ENCODE measurements at regions not wholly inside any gene's neighbourhood (a gene's known extent, or its start where the extent isn't known, plus 50 kb on each side); places are given as distances from the start of the nearest gene placed in this dataset.

DNA sequence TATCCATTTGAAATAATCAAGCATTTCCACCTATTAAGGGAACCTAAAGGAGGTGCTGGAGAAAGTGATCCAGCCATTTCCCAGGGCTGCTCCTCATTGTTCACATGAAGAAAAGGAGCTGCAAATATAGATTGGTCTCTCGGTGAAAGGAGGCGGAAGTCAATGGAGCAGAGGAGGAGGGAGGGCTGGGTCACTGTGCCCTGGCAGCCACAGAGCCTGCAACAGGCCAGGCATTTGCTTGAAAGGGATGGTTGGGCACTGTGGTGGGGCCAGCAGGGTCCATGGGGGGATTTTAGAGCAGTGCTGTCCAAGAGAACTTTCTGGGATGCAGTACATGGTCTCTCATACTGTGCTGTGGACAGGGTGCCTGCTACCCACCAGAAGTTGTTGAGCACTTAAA, 173.2 kb downstream of the CYLD start:
- Histone ChIP-seq H3K27ac (ENCODE audit: low read length) (no peak overlapping the region), H3K9me2 (replicated peaks; ENCODE audit: insufficient read depth, low read length) (no peaks in the 10 kb centered on the region), H3K4me2 (ENCODE audit: low read depth, low read length) (no peak overlapping the region), H3K27me3 (replicated peaks; ENCODE audit: insufficient read depth, low read length) (no peaks in the 10 kb centered on the region), H4K20me1 (ENCODE audit: insufficient read depth, low read length) (no peaks in the 10 kb centered on the region), H3F3A (ENCODE audit: insufficient read depth, low read length) (no peaks in the 10 kb centered on the region), H3K4me3 (ENCODE audit: low read length) (no peak overlapping the region), H3K9me3 (replicated peaks; ENCODE audit: insufficient read depth, low read length) (no peaks in the 10 kb centered on the region), H3K9ac (ENCODE audit: low read length) (no peak overlapping the region), H3K4me1 (ENCODE audit: low read length) (no peaks in the 10 kb centered on the region), H3K36me3 (replicated peaks; ENCODE audit: insufficient read depth, low read length) (no peaks in the 10 kb centered on the region), H2AFZ (ENCODE audit: low read length) (no peak overlapping the region), H3K79me2 (ENCODE audit: low read length) (no peaks in the 10 kb centered on the region)
- TF ChIP-seq, protein P1, sequence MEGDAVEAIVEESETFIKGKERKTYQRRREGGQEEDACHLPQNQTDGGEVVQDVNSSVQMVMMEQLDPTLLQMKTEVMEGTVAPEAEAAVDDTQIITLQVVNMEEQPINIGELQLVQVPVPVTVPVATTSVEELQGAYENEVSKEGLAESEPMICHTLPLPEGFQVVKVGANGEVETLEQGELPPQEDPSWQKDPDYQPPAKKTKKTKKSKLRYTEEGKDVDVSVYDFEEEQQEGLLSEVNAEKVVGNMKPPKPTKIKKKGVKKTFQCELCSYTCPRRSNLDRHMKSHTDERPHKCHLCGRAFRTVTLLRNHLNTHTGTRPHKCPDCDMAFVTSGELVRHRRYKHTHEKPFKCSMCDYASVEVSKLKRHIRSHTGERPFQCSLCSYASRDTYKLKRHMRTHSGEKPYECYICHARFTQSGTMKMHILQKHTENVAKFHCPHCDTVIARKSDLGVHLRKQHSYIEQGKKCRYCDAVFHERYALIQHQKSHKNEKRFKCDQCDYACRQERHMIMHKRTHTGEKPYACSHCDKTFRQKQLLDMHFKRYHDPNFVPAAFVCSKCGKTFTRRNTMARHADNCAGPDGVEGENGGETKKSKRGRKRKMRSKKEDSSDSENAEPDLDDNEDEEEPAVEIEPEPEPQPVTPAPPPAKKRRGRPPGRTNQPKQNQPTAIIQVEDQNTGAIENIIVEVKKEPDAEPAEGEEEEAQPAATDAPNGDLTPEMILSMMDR (IDR thresholded peaks at IDR 0.05; ENCODE audit: low read length), result no peak
- no peak for TF ChIP-seq EZH2phosphoT487 (IDR thresholded peaks at IDR 0.05; ENCODE audit: low read length)
- DNase-seq, result no peak

DNA sequence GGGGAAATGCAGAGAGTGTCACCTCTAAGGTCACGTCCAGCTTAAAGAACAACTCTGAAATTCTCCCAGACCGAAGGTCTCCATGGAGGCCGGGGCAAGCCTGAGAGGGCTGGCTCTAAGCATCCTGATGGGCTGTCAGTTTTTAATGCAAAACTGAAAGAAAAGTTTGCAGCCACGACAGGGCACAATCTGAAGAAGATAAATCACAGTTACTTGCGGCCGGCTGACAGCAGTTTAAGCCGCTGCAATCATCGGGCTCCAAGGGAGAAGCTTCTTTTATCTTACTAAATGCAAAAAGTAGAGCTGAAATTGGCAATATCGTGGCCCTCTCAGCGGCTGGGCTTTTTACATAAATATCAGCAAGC, 168.8 kb downstream of the CYLD start:
- no peak for DNase-seq
- no peaks in the 10 kb centered on the region for H3F3A ChIP-seq (ENCODE audit: insufficient read depth, low read length)
- no peaks in the 10 kb centered on the region for H3K36me3 ChIP-seq (replicated peaks; ENCODE audit: insufficient read depth, low read length)
- H3K9me3 ChIP-seq (replicated peaks; ENCODE audit: insufficient read depth, low read length), result no peaks in the 10 kb centered on the region
- no peaks in the 10 kb centered on the region for H3K27me3 ChIP-seq (replicated peaks; ENCODE audit: insufficient read depth, low read length)
- no peak overlapping the region for H3K9ac ChIP-seq (ENCODE audit: low read length)
- no peak overlapping the region for H3K4me3 ChIP-seq (ENCODE audit: low read length)
- no peaks in the 10 kb centered on the region for H3K79me2 ChIP-seq (ENCODE audit: low read length)
- no peak overlapping the region for H2AFZ ChIP-seq (ENCODE audit: low read length)
- H4K20me1 ChIP-seq (ENCODE audit: insufficient read depth, low read length), result no peaks in the 10 kb centered on the region
- no peak overlapping the region for H3K27ac ChIP-seq (ENCODE audit: low read length)
- H3K4me1 ChIP-seq (ENCODE audit: low read length), result peaks cover 6% of the 10 kb centered on the region; the same call in 1 of the 2 replicates
- H3K9me2 ChIP-seq (replicated peaks; ENCODE audit: insufficient read depth, low read length), result no peaks in the 10 kb centered on the region
- H3K4me2 ChIP-seq (ENCODE audit: low read depth, low read length), result no peak overlapping the region
- TF ChIP-seq EZH2phosphoT487 (IDR thresholded peaks at IDR 0.05; ENCODE audit: low read length) (no peak), EZH2 (optimal IDR thresholded peaks at IDR 0.05; ENCODE audit: low read depth, low read length) (no peak)
- TF ChIP-seq, protein P1 (IDR thresholded peaks at IDR 0.05; ENCODE audit: low read length), result no peak

DNA sequence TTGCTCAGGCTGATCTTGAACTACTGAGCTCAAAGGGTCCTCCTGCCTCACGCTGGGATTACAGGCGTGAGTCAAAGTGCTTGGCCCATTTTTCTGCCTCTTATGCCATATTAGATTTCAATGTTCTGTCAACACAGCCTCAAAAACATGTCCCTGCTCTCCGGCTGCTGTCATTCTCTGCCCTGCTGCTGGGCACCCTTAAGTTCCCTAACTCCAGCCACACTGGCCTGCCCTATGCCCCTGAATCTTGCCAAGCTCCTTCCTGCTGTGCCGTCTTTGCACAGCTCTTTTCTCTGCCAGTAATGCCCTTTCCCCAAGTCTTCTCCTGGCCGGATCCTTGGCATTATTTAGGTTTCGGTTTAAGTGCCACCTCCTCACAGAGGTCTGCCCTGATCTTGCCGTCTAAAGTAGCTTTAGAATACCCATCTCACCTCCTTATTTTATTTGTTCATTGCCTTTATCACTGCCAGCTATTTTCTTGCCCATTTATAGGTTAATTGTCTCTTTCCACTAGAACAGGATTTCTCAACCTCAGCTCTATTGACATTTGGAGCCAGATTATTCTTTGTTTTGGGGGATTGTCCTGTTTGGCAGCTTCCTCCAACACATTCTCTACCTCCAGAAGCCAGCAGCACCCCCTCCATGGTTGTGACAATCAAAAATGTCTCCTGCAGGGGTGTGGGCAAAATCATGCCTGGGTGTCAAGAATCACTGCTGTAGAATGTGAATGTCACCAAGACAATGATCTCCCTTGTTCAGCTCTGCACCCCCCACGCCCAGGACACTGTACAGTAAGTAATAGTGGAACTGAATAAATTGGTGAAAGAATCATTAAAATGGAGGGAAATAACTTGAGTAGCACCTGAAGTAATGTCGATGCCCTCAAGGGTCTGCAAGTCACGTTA, 168.2 kb downstream of the CYLD start:
- no peaks in the 10 kb centered on the region for H3K79me2 ChIP-seq (ENCODE audit: low read length)
- H3K27me3 ChIP-seq (replicated peaks; ENCODE audit: insufficient read depth, low read length), result no peaks in the 10 kb centered on the region
- DNase-seq, result no peak
- no peak overlapping the region for H3K9ac ChIP-seq (ENCODE audit: low read length)
- H3K4me3 ChIP-seq (ENCODE audit: low read length), result no peak overlapping the region
- H2AFZ ChIP-seq (ENCODE audit: low read length), result no peak overlapping the region
- H3K36me3 ChIP-seq (replicated peaks; ENCODE audit: insufficient read depth, low read length), result no peaks in the 10 kb centered on the region
- H3K4me1 ChIP-seq (ENCODE audit: low read length), result peaks cover 6% of the 10 kb centered on the region; the same call in 1 of the 2 replicates
- H3F3A ChIP-seq (ENCODE audit: insufficient read depth, low read length), result no peaks in the 10 kb centered on the region
- no peaks in the 10 kb centered on the region for H4K20me1 ChIP-seq (ENCODE audit: insufficient read depth, low read length)
- H3K4me2 ChIP-seq (ENCODE audit: low read depth, low read length), result no peak overlapping the region
- TF ChIP-seq EZH2 (optimal IDR thresholded peaks at IDR 0.05; ENCODE audit: low read depth, low read length) (no peak), EZH2phosphoT487 (IDR thresholded peaks at IDR 0.05; ENCODE audit: low read length) (no peak)
- TF ChIP-seq, protein P1 (IDR thresholded peaks at IDR 0.05; ENCODE audit: low read length), result no peak
- no peak overlapping the region for H3K27ac ChIP-seq (ENCODE audit: low read length)
- no peaks in the 10 kb centered on the region for H3K9me2 ChIP-seq (replicated peaks; ENCODE audit: insufficient read depth, low read length)
- no peaks in the 10 kb centered on the region for H3K9me3 ChIP-seq (replicated peaks; ENCODE audit: insufficient read depth, low read length)

All from MM.1S (cell line).